ENCODE measurements at regions not wholly inside any gene's neighbourhood (a gene's known extent, or its start where the extent isn't known, plus 50 kb on each side); places are given as distances from the start of the nearest gene placed in this dataset.

DNA sequence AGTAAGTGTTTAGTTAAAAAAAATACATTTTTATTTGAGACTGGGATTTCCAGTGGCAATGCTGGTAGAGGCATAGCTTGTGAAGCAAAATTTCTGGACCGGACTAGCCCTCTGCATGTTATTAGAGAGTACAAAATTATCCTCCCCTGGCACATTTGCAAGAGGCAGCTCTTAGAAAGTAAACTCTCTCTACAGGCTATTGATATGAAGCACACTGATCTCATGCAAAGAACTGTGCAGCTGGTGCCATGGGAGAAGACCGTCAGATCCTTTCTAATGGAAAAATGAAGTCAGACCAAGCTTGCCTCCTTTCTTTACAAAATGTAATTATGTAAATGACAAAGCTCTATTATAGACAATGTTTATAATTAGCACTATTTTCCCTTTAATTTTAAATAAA, 2717.2 kb downstream of the PCDH7 start:
- TF ChIP-seq EZH2phosphoT487 (IDR thresholded peaks at IDR 0.05), result no peak
- TF ChIP-seq, protein P1, sequence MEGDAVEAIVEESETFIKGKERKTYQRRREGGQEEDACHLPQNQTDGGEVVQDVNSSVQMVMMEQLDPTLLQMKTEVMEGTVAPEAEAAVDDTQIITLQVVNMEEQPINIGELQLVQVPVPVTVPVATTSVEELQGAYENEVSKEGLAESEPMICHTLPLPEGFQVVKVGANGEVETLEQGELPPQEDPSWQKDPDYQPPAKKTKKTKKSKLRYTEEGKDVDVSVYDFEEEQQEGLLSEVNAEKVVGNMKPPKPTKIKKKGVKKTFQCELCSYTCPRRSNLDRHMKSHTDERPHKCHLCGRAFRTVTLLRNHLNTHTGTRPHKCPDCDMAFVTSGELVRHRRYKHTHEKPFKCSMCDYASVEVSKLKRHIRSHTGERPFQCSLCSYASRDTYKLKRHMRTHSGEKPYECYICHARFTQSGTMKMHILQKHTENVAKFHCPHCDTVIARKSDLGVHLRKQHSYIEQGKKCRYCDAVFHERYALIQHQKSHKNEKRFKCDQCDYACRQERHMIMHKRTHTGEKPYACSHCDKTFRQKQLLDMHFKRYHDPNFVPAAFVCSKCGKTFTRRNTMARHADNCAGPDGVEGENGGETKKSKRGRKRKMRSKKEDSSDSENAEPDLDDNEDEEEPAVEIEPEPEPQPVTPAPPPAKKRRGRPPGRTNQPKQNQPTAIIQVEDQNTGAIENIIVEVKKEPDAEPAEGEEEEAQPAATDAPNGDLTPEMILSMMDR (IDR thresholded peaks at IDR 0.05), result no peak
- no peak for TF ChIP-seq EZH2 (IDR thresholded peaks at IDR 0.05)

Data from neural progenitor cell (in vitro differentiated cells).